ENCODE measurements at regions not wholly inside any gene's neighbourhood (a gene's known extent, or its start where the extent isn't known, plus 50 kb on each side); places are given as distances from the start of the nearest gene placed in this dataset.
A peak's percentile ranks its signal among the peaks of the same experiment; 100 is the strongest.

DNA sequence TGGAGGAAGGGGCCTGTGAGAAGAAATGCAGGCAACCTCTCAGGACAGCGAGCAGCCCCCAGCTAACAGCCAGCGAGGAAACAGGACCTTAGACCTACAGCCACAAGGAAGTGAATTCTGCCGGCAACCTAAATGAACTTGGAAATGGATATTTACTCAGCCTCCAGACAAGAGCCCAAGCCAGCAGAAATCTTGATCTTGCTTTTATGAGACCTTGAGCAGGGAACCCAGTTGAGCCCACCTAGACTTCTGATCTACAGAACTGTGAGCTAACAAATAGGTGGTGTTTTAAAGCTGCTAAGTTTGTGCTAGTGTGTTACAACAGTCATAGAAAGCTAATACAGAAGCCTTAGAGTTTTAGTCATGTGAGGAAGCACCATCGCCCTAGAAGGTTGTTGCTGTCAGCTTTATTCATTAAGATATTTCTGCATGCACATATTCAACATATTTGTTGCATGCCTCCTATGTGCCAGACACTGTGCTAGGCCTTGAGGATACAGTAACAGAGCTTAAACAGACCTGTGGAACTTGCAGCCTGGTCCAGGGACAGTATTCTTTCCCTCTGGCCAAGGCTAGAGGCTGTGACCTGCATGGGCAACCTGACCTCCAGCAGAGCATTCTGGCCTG is 50.3 kb downstream of the NALF2 start:
- DNase-seq, result no peak

- peak; percentile 45 for DNase-seq
These were observed 51.4 kb downstream of the NALF2 start for GRCh38 chrX:69555481-69556041.

DNA sequence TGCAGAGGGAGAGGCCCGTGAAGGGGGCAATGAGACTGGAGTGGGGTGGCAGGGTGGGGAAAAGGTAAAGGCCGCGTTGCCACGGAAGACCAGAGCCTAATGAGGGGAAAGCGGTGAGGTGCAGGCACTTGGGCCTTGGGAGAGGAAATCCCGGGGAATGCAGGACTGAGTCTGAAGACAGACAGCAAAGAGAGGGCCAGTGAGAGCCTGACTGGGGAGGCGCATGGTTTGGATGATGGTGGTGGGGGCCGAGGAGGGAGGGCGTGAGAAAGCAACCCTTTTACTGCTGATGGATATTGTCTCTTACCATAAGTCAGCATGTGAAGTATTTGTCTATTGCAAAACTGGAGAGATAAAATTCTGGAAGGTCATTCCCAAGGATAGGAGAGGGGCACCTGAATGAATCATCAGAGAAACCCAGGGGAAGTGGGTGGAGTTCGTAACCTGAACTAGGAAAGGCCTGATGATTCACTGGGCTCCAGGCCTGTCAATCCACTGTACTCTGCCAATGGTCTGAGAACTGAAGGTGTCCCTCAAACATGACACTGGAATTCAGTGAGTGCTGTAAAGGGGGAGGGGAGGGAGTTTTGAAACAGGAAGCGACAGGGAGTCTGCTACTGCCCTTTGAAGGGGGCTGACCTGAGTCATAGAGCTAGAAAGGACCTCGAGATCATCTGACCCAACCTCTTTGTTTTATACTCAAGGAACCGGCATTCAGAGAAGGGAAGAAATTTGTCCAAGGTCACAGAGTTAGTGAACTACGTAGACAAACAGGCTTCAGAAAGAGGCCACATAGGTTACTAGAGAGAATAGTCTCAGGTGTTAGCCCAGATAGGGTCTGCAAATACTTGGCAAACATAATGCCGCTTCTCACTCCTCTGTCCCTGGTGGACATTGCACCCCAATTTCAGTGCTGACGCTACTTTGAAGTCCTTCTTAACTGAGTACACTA is 52.2 kb downstream of the NALF2 start:
- no peak for DNase-seq

DNA sequence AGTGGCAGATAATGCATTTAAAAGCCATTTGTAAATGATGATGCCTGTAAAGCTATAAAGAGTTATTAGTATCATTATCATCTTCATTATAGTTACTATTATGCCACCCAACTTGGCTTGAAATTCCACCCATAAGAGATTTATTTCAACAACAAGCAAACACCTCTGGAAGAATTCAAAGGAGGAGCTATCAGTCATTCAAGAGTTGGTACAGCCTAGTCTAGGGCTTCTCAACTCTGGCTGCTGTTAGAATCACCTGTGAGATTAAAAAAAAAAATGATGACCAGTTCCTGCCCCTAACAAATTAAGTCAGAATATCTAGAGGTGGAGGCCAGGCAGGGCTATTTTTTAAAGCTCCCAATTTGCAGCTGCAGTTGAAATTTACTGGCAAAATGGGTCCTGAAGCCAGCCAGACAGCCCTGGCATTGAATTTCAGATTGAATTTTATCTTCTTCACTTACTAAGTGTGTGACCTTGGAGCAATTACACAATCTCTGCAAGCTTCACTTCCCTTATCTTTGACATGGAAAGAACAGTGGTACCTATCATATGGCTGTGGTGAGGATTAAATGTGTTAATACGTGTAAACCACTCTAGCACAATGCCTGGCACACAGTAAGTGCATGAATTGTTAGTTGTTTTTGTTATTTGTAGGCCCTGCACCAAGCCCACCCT is 52.9 kb upstream of the EDA start:
- DNase-seq, result no peak

DNA sequence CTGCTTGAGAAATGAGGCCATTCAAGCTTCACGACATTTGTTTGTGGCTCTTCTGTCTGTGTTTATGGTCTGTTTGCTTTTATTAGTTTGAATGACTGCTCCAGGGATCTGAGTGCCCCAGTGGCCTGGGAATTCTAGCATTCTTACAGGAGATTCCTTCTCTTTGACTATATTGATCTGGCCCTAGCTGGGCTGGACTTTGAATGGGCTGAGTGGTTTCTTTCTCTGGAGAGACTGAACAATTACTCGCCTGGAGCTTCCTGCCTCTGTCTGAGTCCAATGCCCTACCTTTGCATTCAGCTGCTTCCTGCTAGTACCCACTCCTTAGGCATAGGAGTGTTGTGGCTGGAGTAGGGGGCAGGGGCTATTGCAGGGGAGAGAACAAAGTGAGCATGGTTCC is 51.2 kb upstream of the EDA start:
- no peak for DNase-seq

DNA sequence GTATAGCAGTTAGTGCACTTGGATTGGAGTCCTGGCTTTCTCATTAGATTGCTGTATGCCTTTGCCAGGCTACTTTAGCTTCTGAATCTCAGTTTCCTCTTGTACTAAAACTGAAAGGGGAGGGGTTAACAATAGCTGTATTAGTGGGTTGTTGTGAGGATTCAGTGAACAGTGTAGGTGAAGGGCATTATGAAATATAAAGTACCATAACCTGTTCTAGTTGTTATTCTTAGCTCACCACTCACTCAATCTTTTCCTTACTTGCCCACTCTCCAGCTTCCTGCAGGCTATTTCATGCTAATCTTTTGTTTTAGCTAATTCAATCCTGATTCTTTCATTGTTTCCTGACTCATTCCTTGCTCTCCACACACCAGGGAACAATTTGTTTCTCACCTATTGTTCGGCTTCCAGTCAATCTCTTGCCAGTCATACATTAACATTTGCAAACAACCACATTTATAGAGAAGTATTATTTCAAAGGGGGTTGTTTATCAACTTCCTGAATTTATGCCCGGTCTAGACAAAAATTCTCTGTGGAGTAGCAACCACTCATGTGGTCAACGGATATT is 50.6 kb upstream of the EDA start:
- DNase-seq, result no peak
